Astrocyte (in vitro differentiated cells and primary cell): ENCODE measurements at regions not wholly inside any gene's neighbourhood (a gene's known extent, or its start where the extent isn't known, plus 50 kb on each side); places are given as distances from the start of the nearest gene placed in this dataset.

Source experiments
- DNase-seq: peaks from one replicate; pipeline ENCODE4 v3.0.0-alpha.2; 2010; ENCODE audit warnings: low read depth
- FAIRE-seq: peaks from 2 replicates; lab custom pipeline; 2011; peaks lifted over from hg19 to GRCh38; lab: Jason Lieb, UNC
- H2AFZ ChIP-seq: 2 replicates; pipeline ENCODE4 v1.6.0; 2012; ENCODE audit warnings: low read depth, low read length, inconsistent platforms
- H3K27ac ChIP-seq: 2 replicates; pipeline ENCODE4 v1.5.1; 2011; ENCODE audit warnings: low read depth, low read length, inconsistent platforms
- H3K27me3 ChIP-seq: 2 replicates; pipeline ENCODE4 v1.6.0; 2011; ENCODE audit warnings: low read length, inconsistent platforms; ENCODE audit not compliant: insufficient read depth
- H3K36me3 ChIP-seq: 2 replicates; pipeline ENCODE4 v1.5.1; 2011; ENCODE audit warnings: low read length, inconsistent platforms; ENCODE audit not compliant: insufficient read depth
- H3K4me1 ChIP-seq: 2 replicates; pipeline ENCODE4 v1.5.1; 2011; ENCODE audit warnings: low read length, inconsistent platforms; ENCODE audit not compliant: insufficient read depth
- H3K4me2 ChIP-seq: 2 replicates; pipeline ENCODE4 v1.6.0; 2012; ENCODE audit warnings: low read length, inconsistent platforms
- H3K4me3 ChIP-seq: 2 replicates; pipeline ENCODE4 v1.5.1; 2011; ENCODE audit warnings: low read depth, mild to moderate bottlenecking, low read length, inconsistent platforms; ENCODE audit not compliant: insufficient read depth
- H3K79me2 ChIP-seq: 2 replicates; pipeline ENCODE4 v1.6.0; 2012; ENCODE audit warnings: mild to moderate bottlenecking, low read length, inconsistent platforms; ENCODE audit not compliant: insufficient read depth
- H3K9ac ChIP-seq: 2 replicates; pipeline ENCODE4 v1.6.0; 2012; ENCODE audit warnings: mild to moderate bottlenecking, low read length, inconsistent platforms
- H3K9me3 ChIP-seq: 2 replicates; pipeline ENCODE4 v1.5.1; 2012; ENCODE audit warnings: low read depth, mild to moderate bottlenecking, low read length, inconsistent platforms; ENCODE audit not compliant: insufficient read depth
- H4K20me1 ChIP-seq: 2 replicates; pipeline ENCODE4 v1.6.0; 2012; ENCODE audit warnings: low read length, inconsistent platforms; ENCODE audit not compliant: insufficient read depth
- H3K27ac Mint-ChIP-seq: one replicate; pipeline ENCODE4 v1.8.0; 2021; ENCODE audit warnings: mild to moderate bottlenecking, mixed read lengths; ENCODE audit not compliant: unreplicated experiment
- H3K27me3 Mint-ChIP-seq: one replicate; pipeline ENCODE4 v1.8.0; 2021; ENCODE audit warnings: low read depth, mixed read lengths; ENCODE audit not compliant: unreplicated experiment
- H3K36me3 Mint-ChIP-seq: one replicate; pipeline ENCODE4 v1.8.0; 2021; ENCODE audit warnings: low read depth, mixed read lengths; ENCODE audit not compliant: unreplicated experiment
- H3K4me1 Mint-ChIP-seq: one replicate; pipeline ENCODE4 v1.8.0; 2021; ENCODE audit warnings: low read depth, mixed read lengths; ENCODE audit not compliant: unreplicated experiment
- H3K4me3 Mint-ChIP-seq: one replicate; pipeline ENCODE4 v1.8.0; 2021; ENCODE audit warnings: mild to moderate bottlenecking, moderate library complexity, mixed read lengths; ENCODE audit not compliant: unreplicated experiment
- H3K9me3 Mint-ChIP-seq: one replicate; pipeline ENCODE4 v1.8.0; 2021; ENCODE audit warnings: mild to moderate bottlenecking, mixed read lengths; ENCODE audit not compliant: unreplicated experiment
- CTCF ChIP-seq: IDR thresholded peaks from 2 replicates; pipeline ENCODE4 v1.5.1; 2011; ENCODE audit warnings: low read depth, mild to moderate bottlenecking, inconsistent platforms, low read length, moderate library complexity; ENCODE audit not compliant: insufficient read depth
- EZH2 ChIP-seq: IDR thresholded peaks from 2 replicates; pipeline ENCODE4 v1.6.1; 2012; ENCODE audit warnings: mild to moderate bottlenecking, low read length, inconsistent platforms; ENCODE audit not compliant: insufficient read depth

GRCh38 chr10:120768227-120768626 is 82.9 kb upstream of the WDR11 start:
- Histone ChIP-seq H3K4me2 (no peak overlapping the region), H4K20me1 (no peaks in the 10 kb centered on the region), H3K4me3 (no peak overlapping the region), H3K9ac (no peak overlapping the region), H3K27ac (no peak overlapping the region), H3K4me1 (no peaks in the 10 kb centered on the region), H2AFZ (no peak overlapping the region), H3K79me2 (no peaks in the 10 kb centered on the region), H3K36me3 (no peaks in the 10 kb centered on the region), H3K27me3 (no peaks in the 10 kb centered on the region), H3K9me3 (no peaks in the 10 kb centered on the region)
- TF ChIP-seq EZH2, result no peak
- H3K36me3 Mint-ChIP-seq, result peaks cover 4% of the 10 kb centered on the region
- no peaks in the 10 kb centered on the region for H3K4me1 Mint-ChIP-seq
- no peaks in the 10 kb centered on the region for H3K9me3 Mint-ChIP-seq
- FAIRE-seq (no peak), DNase-seq (no peak)
- peaks cover 21% of the 10 kb centered on the region for H3K27me3 Mint-ChIP-seq
- no peak overlapping the region for H3K27ac Mint-ChIP-seq
- H3K4me3 Mint-ChIP-seq, result no peak overlapping the region

- no peak overlapping the region for H3K4me2 ChIP-seq
- Mint-ChIP-seq H3K36me3 (peaks cover 4% of the 10 kb centered on the region), H3K27ac (no peak overlapping the region), H3K4me1 (no peaks in the 10 kb centered on the region), H3K4me3 (no peak overlapping the region), H3K9me3 (no peaks in the 10 kb centered on the region), H3K27me3 (peaks cover 29% of the 10 kb centered on the region)
- H3K9me3 ChIP-seq, result no peaks in the 10 kb centered on the region
- H4K20me1 ChIP-seq, result no peaks in the 10 kb centered on the region
- H3K27ac ChIP-seq, result no peak overlapping the region
- no peaks in the 10 kb centered on the region for H3K27me3 ChIP-seq
- H3K4me3 ChIP-seq, result no peak overlapping the region
- H2AFZ ChIP-seq, result no peak overlapping the region
- no peak for FAIRE-seq
- no peak overlapping the region for H3K9ac ChIP-seq
- no peak for TF ChIP-seq EZH2
- no peak for TF ChIP-seq CTCF
- no peaks in the 10 kb centered on the region for H3K79me2 ChIP-seq
- no peaks in the 10 kb centered on the region for H3K36me3 ChIP-seq
- no peak for DNase-seq
- H3K4me1 ChIP-seq, result no peaks in the 10 kb centered on the region
Observed at GRCh38 chr10:120770496-120770895, 80.7 kb upstream of the WDR11 start.

- Histone ChIP-seq H3K27ac (no peak overlapping the region), H3K79me2 (no peaks in the 10 kb centered on the region), H3K4me3 (no peak overlapping the region), H3K9me3 (no peaks in the 10 kb centered on the region), H4K20me1 (no peaks in the 10 kb centered on the region), H2AFZ (no peak overlapping the region), H3K4me1 (no peaks in the 10 kb centered on the region), H3K4me2 (no peak overlapping the region), H3K36me3 (no peaks in the 10 kb centered on the region), H3K27me3 (no peaks in the 10 kb centered on the region), H3K9ac (no peak overlapping the region)
- H3K4me3 Mint-ChIP-seq, result no peak overlapping the region
- no peak overlapping the region for H3K27ac Mint-ChIP-seq
- H3K36me3 Mint-ChIP-seq, result no peaks in the 10 kb centered on the region
- no peaks in the 10 kb centered on the region for H3K9me3 Mint-ChIP-seq
- TF ChIP-seq CTCF, result no peak
- no peak for TF ChIP-seq EZH2
- DNase-seq, result no peak
- no peak for FAIRE-seq
- peaks cover 40% of the 10 kb centered on the region for H3K27me3 Mint-ChIP-seq
- H3K4me1 Mint-ChIP-seq, result no peaks in the 10 kb centered on the region
Observed at GRCh38 chr10:120776442-120776841, 74.7 kb upstream of the WDR11 start.
